NCI-H1694 (cell line): ENCODE measurements at regions not wholly inside any gene's neighbourhood (a gene's known extent, or its start where the extent isn't known, plus 50 kb on each side); places are given as distances from the start of the nearest gene placed in this dataset.

ENCODE experiments used
- DNase-seq: peaks from one replicate; lab custom pipeline; 2025; lab: John Stamatoyannopoulos, UW

- DNase-seq = no peak
Observed at GRCh38 chr5:33254579-33254978, 186.2 kb upstream of the TARS1 start.

- no peak for DNase-seq
Observed at GRCh38 chr5:33257807-33258429, 182.8 kb upstream of the TARS1 start.

GRCh38 chr5:33258553-33258952, 182.2 kb upstream of the TARS1 start:
- DNase-seq = no peak

GRCh38 chr5:33260098-33260497, 180.7 kb upstream of the TARS1 start:
- no peak for DNase-seq

GRCh38 chr5:33261305-33261704, 179.5 kb upstream of the TARS1 start:
- DNase-seq = no peak

GRCh38 chr5:33261747-33262146, 179.0 kb upstream of the TARS1 start:
- no peak for DNase-seq

GRCh38 chr5:33267801-33268200, 173.0 kb upstream of the TARS1 start:
- DNase-seq = no peak

- DNase-seq = no peak
Observed at GRCh38 chr5:33268374-33268773, 172.4 kb upstream of the TARS1 start.

GRCh38 chr5:33270671-33271070, 170.1 kb upstream of the TARS1 start:
- DNase-seq = no peak

GRCh38 chr5:33271606-33272005, 169.2 kb upstream of the TARS1 start:
- no peak for DNase-seq

- DNase-seq = no peak
Observed at GRCh38 chr5:33272288-33272687, 168.5 kb upstream of the TARS1 start.

GRCh38 chr5:33273985-33274384, 166.8 kb upstream of the TARS1 start:
- DNase-seq = no peak

- DNase-seq = no peak
Observed at GRCh38 chr5:33275391-33275790, 165.4 kb upstream of the TARS1 start.

GRCh38 chr5:33275921-33276627, 164.7 kb upstream of the TARS1 start:
- DNase-seq = no peak

GRCh38 chr5:33276628-33276950, 164.2 kb upstream of the TARS1 start:
- no peak for DNase-seq

GRCh38 chr5:33277061-33277650, 163.6 kb upstream of the TARS1 start:
- DNase-seq = no peak

GRCh38 chr5:33281431-33281843, 159.3 kb upstream of the TARS1 start:
- DNase-seq = no peak

GRCh38 chr5:33282157-33282556, 158.6 kb upstream of the TARS1 start:
- DNase-seq = no peak

- no peak for DNase-seq
Observed at GRCh38 chr5:33282696-33283095, 158.1 kb upstream of the TARS1 start.

- no peak for DNase-seq
Observed at GRCh38 chr5:33283243-33283642, 157.5 kb upstream of the TARS1 start.

GRCh38 chr5:33284681-33285080, 156.1 kb upstream of the TARS1 start:
- DNase-seq = no peak

GRCh38 chr5:33287242-33287641, 153.5 kb upstream of the TARS1 start:
- no peak for DNase-seq

- no peak for DNase-seq
Observed at GRCh38 chr5:33291216-33292000, 149.4 kb upstream of the TARS1 start.
